SK-MEL-5 (cell line): ENCODE measurements at regions not wholly inside any gene's neighbourhood (a gene's known extent, or its start where the extent isn't known, plus 50 kb on each side); places are given as distances from the start of the nearest gene placed in this dataset.

ENCODE experiments used
- DNase-seq: peaks from one replicate; pipeline ENCODE4 v3.0.0-alpha.2; 2016; ENCODE audit warnings: low read depth, low spot score
- in situ Hi-C: cut with HindIII; loops from 2 replicates; pipeline ENCODE4 v1.10.0; 2016; ENCODE audit warnings: low sequenced_read_pairs, high pct_unique_total_duplicates, low pct_unique_long_range_greater_than_20kb

DNA sequence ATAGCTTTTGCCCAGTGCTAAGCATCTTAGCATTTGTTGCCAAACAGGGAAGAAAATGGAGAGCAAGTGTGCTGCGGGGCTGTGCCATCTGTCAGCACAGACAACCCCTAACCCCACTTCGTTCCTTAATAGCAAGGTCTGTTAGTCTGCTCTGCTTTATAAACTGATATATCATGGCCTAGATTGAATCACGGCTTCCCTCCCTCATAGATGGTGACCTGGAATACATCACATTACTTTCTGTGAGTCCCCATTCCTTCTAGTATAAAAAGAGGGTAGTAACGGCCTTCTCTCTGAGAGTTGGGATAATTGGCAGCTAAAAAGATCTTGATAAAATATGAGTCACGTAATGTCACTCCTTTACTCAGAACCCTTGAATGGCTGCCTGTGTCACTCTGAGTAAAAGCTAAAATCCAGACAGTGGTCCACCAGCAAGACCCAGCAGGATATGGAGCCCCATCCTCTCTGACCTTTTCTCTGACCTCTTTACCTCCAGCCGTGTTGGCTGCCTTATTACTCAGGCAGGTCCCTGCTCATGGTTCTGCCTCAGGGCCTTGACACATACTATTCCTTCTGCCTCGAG lies 151.7 kb downstream of the DLEU7 start:
- DNase-seq, result no peak
- in situ Hi-C loops, result no loop called here

- DNase-seq, result no peak
- in situ Hi-C loops, result no loop called here
These were observed 151.0 kb downstream of the DLEU7 start for GRCh38 chr13:50692396-50692915.

DNA sequence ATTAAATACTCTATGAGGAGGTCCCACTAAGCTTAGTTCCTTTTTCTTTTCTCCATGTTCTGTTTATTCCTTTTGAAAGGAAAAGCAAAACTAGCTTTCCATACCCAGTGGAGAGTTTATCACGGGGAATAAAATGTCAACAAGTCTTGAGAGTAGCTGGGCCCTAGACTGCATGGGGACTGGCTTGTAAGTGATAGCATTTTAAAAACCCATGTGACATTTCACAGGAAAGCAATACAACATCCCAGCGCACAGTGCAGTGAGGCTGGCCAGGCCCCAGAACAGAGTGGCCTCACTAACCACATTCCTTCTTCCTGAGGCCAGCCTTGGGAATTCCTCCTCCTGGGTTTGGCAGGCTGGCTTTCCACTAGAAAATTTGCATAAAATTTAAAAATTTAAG lies 149.8 kb downstream of the DLEU7 start:
- DNase-seq, result no peak
- in situ Hi-C loops, result no loop called here

DNA sequence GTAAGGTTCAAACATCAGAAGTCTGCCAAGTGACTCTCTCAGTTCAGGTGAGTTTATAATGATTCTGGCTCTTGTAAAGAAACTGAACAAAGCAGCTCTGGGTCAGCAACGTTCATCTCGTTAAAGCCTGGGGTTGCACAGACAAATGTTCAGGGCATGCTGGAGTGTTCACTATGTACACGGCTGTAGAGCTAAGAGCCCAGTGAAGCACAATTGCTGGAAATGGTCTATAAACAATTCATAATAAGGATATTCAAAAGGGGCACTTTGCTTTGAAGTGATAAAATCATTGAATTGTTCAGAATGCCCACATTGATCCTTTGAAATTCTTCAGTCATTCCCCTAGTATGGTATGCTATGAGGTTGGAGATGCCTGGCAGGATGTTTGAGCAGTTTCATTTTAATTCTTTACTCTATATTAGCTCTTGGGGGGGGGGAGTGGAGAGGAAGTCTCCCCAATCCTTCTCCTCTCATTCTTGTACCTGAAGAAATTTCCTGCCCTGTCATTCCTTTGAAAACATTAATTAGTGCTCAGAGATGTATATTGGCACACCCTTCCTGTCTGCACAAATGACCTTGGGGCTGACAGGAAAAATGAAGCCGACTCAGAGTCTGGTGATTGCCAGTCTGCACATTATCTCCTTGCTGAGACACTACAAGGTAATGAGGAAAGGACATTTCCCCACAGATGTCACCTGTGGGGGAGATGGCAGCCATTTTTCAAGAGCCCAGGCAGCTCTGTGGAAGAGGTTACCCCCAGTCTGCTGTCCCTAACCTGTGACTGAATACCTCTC lies 145.5 kb downstream of the DLEU7 start:
- DNase-seq, result no peak
- in situ Hi-C loops, result no loop called here

DNA sequence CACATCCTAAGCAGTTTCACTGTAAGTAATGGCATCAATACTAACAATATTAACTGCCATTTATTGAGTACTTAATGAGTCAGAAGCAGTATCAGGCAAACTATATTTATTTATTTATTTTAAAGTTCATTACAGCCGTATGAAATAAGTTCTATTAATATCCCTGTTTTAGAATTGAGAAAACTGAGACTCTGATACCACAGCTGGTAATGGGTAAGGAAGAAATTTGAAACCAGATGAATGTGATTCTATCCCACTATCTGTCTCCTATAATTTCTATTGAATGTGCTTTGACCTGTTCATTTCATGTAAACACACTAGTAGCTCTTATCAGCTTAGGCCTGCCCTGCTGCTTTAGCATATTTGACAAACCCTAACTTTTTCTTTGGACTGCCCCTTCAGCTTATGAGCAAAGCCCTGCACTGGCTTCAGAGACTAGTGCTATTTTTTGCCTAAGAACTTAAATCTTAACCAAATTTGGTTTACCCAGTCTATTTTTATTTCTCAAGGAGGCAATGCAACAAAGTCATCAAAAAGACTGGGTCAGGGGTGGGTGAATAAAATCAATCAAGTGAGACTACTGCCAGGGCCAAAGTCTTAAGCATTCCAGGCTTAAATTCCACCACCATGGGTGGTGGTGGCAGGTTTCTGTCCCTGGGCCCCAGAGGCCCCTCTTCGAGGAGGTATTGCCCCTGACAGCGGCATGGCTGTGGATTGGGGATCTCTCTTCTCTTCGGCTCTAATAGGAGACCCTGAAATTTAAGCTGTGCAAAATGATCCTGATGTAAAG lies 143.4 kb downstream of the DLEU7 start:
- in situ Hi-C loops, result no loop called here
- DNase-seq, result no peak

DNA sequence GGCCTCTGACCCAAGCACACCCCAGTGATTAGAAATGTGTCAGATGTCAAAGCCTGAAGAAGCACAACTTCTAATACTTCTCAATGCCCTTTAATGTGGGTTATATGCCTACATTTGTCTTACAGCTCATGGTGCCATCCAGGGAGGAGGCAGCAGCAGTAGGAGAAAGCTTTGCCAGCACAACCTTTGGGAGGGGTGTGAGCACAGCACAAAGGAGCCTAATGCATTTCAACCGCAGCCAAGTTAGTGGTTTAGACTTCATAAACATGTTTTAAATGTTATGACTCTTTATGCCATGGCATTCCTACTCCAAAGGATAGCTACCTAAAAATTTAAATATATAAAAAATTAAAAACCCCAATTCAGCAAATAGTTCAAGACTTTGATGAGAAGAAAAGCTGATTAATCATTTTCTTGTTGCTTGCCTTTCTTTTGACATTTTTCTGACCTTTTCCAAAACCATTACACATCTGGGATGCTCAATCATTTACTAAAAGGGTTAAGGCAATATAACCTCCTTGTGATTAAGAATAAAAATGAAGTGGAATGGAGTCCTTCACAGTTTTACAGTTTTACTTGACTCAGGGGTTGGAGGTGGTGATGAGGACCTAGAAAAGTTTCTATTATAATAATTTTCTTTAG lies 142.7 kb downstream of the DLEU7 start:
- in situ Hi-C loops, result no loop called here
- DNase-seq, result no peak

DNA sequence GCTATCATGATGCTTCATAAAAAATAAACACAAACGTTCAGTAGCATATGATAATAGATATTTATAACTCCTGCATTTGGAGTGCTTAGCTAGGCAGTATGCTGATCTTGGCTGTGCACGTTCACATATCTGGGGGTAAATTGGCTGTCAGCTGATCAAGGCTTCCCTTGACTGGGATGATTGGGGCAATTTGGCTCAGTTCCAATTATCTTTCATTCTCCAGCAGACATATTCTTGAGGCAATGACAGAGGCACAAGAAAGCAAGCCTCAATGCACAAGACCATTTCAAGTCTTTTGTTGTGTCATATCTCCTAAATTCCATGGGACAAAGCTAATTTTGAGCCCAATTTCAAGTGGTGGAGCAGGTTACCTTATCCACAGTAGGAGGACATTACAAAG lies 142.0 kb downstream of the DLEU7 start:
- in situ Hi-C loops, result no loop called here
- no peak for DNase-seq

GRCh38 chr13:50706505-50706904 lies 137.0 kb downstream of the DLEU7 start:
- in situ Hi-C loops, result no loop called here
- DNase-seq, result no peak

- DNase-seq, result no peak
- in situ Hi-C loops, result no loop called here
These were observed 135.9 kb downstream of the DLEU7 start for GRCh38 chr13:50707628-50708027.

DNA sequence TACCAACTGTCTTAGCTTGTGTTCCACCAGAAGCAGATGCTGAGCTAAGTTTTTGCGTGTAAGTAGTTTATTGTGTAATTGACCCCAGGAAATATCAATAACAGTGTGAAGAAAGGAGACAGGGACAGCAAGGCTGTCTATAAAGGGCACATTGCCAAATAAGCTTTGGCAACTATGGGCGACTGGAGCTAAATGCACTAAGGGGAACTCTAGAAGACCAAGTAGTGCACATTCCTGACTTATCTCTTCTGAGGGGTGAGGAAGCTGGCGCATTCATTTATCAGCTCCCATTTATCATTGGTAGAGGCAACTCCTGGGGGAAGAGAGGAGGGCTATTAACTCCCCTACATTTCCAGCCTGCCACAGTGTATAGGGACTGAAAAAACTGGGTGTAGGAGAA lies 135.0 kb downstream of the DLEU7 start:
- DNase-seq, result no peak
- in situ Hi-C loops, result no loop called here

- in situ Hi-C loops, result no loop called here
- DNase-seq, result no peak
These were observed 134.4 kb downstream of the DLEU7 start for GRCh38 chr13:50709058-50709457.

GRCh38 chr13:50711131-50711815 lies 132.2 kb downstream of the DLEU7 start:
- DNase-seq, result no peak
- in situ Hi-C loops, result no loop called here

GRCh38 chr13:50711996-50712395 lies 131.5 kb downstream of the DLEU7 start:
- no peak for DNase-seq
- in situ Hi-C loops, result no loop called here

- in situ Hi-C loops, result no loop called here
- DNase-seq, result no peak
These were observed 131.0 kb downstream of the DLEU7 start for GRCh38 chr13:50712456-50712855.

GRCh38 chr13:50712881-50713280 lies 130.6 kb downstream of the DLEU7 start:
- in situ Hi-C loops, result no loop called here
- DNase-seq, result no peak

- in situ Hi-C loops, result no loop called here
- no peak for DNase-seq
These were observed 129.8 kb downstream of the DLEU7 start for GRCh38 chr13:50713523-50714248.

- DNase-seq, result no peak
- in situ Hi-C loops, result no loop called here
These were observed 128.6 kb downstream of the DLEU7 start for GRCh38 chr13:50714891-50715290.
